ENCODE measurements at regions not wholly inside any gene's neighbourhood (a gene's known extent, or its start where the extent isn't known, plus 50 kb on each side); places are given as distances from the start of the nearest gene placed in this dataset.

DNA sequence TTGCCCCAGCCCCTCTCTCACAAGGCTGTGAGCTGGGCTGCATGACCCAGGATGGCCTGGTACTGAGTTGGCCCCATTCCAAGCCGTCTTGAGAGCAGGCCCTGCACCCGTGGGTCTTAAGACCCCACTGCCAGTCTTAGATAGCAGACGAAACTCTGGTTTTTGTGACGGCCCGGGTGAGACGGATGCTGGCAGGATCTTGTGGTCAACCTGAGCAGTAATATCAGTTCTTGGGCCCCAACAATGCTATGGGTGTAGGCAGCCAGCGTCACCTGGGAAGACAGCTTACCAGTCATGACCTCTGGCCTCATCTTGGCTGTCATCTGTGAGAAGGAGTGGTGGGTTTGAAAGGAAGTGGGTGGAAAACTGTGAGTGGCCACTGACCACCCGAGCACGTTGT is 305.8 kb downstream of the ARRDC4 start:
- WGBS (ENCODE audit: insufficient coverage): 89% methylated on average over 9 of the region's 9 CpGs
- intact Hi-C loops (cut with micrococcal nuclease): no loop called here
- Mint-ChIP-seq H3K4me1 (no peaks in the 10 kb centered on the region), H3K4me3 (no peak overlapping the region), H3K9me3 (ENCODE audit: insufficient read depth) (peaks cover 6% of the 10 kb centered on the region), H3K27ac (no peak overlapping the region), H3K27me3 (no peaks in the 10 kb centered on the region)
- Histone ChIP-seq H3K27ac (ENCODE audit: low read length in 2 of 2) (no peak overlapping the region), H3K79me2 (ENCODE audit: control insufficient read depth, insufficient read depth, low read length) (no peaks in the 10 kb centered on the region), H3K4me2 (replicated peaks; ENCODE audit: low read depth, low read length, poor library complexity, severe bottlenecking) (no peak overlapping the region), H3K9ac (ENCODE audit: low read length) (no peak overlapping the region), H3K27me3 (replicated peaks in 1 of 4; ENCODE audit: control extremely low read depth in 1 of 4, control insufficient read depth in 3 of 4, insufficient read depth in 4 of 4, low read length in 3 of 4) (no peaks in the 10 kb centered on the region), H2AFZ (ENCODE audit: insufficient read depth, low read depth, low read length, poor library complexity, severe bottlenecking) (no peak overlapping the region), H3K4me3 (ENCODE audit: control extremely low read depth in 1 of 5, extremely low read depth in 1 of 5, insufficient read depth in 1 of 5, low read depth in 2 of 5, low read length in 4 of 5) (no peak overlapping the region), H3K4me1 (ENCODE audit: control insufficient read depth in 2 of 2, insufficient read depth in 2 of 2, low read length in 2 of 2) (no peaks in the 10 kb centered on the region), H3K36me3 (replicated peaks in 1 of 2; ENCODE audit: control extremely low read depth in 1 of 2, control insufficient read depth in 1 of 2, extremely low read depth in 1 of 2, insufficient read depth in 2 of 2, low read length in 1 of 2) (no peaks in the 10 kb centered on the region), H4K20me1 (ENCODE audit: control insufficient read depth, insufficient read depth, low read length, poor library complexity, severe bottlenecking) (no peaks in the 10 kb centered on the region), H3K9me3 (ENCODE audit: control extremely low read depth in 1 of 3, control insufficient read depth in 2 of 3, insufficient read depth in 1 of 3, low read length in 2 of 3) (peaks cover 1 to 38% (median 5%) of the 10 kb centered on the region in 3 donors)
- ChIA-PET POLR2A (no interaction called here), CTCF (no interaction called here)
- DNase-seq (no peak), ATAC-seq (ENCODE audit: low read depth) (no peak)
- no peak for TF ChIP-seq EZH2 (IDR thresholded peaks at IDR 0.05; ENCODE audit: borderline replicate concordance, insufficient read depth, low read depth, low read length, poor library complexity, severe bottlenecking)
- TF ChIP-seq CTCF (IDR thresholded peaks at IDR 0.05): no peak

GRCh38 chr15:98268163-98268562 is 307.7 kb downstream of the ARRDC4 start:
- Mint-ChIP-seq H3K27me3 (no peaks in the 10 kb centered on the region), H3K4me1 (no peaks in the 10 kb centered on the region), H3K27ac (no peak overlapping the region), H3K4me3 (no peak overlapping the region), H3K9me3 (ENCODE audit: insufficient read depth) (peaks cover 2% of the 10 kb centered on the region)
- Histone ChIP-seq H3K9me3 (ENCODE audit: control extremely low read depth in 1 of 3, control insufficient read depth in 2 of 3, insufficient read depth in 1 of 3, low read length in 2 of 3) (peaks cover 1 to 38% (median 5%) of the 10 kb centered on the region in 3 donors), H3K27me3 (replicated peaks in 1 of 4; ENCODE audit: control extremely low read depth in 1 of 4, control insufficient read depth in 3 of 4, insufficient read depth in 4 of 4, low read length in 3 of 4) (no peaks in the 10 kb centered on the region), H4K20me1 (ENCODE audit: control insufficient read depth, insufficient read depth, low read length, poor library complexity, severe bottlenecking) (no peaks in the 10 kb centered on the region), H3K9ac (ENCODE audit: low read length) (no peak overlapping the region), H3K4me2 (replicated peaks; ENCODE audit: low read depth, low read length, poor library complexity, severe bottlenecking) (no peak overlapping the region), H3K4me1 (ENCODE audit: control insufficient read depth in 2 of 2, insufficient read depth in 2 of 2, low read length in 2 of 2) (no peaks in the 10 kb centered on the region), H3K36me3 (replicated peaks in 1 of 2; ENCODE audit: control extremely low read depth in 1 of 2, control insufficient read depth in 1 of 2, extremely low read depth in 1 of 2, insufficient read depth in 2 of 2, low read length in 1 of 2) (no peaks in the 10 kb centered on the region), H3K79me2 (ENCODE audit: control insufficient read depth, insufficient read depth, low read length) (no peaks in the 10 kb centered on the region), H3K4me3 (ENCODE audit: control extremely low read depth in 1 of 5, extremely low read depth in 1 of 5, insufficient read depth in 1 of 5, low read depth in 2 of 5, low read length in 4 of 5) (no peak overlapping the region), H3K27ac (ENCODE audit: low read length in 2 of 2) (no peak overlapping the region), H2AFZ (ENCODE audit: insufficient read depth, low read depth, low read length, poor library complexity, severe bottlenecking) (no peak overlapping the region)
- no peak for ATAC-seq (ENCODE audit: low read depth)
- DNase-seq: no peak
- POLR2A ChIA-PET: no interaction called here
- WGBS (ENCODE audit: insufficient coverage): 84% methylated on average over 7 of the region's 10 CpGs
- CTCF ChIA-PET: no interaction called here
- TF ChIP-seq EZH2 (IDR thresholded peaks at IDR 0.05; ENCODE audit: borderline replicate concordance, insufficient read depth, low read depth, low read length, poor library complexity, severe bottlenecking): no peak
- no peak for TF ChIP-seq CTCF (IDR thresholded peaks at IDR 0.05)
- intact Hi-C loops (cut with micrococcal nuclease): no loop called here
